A549 (cell line): ENCODE measurements at regions not wholly inside any gene's neighbourhood (a gene's known extent, or its start where the extent isn't known, plus 50 kb on each side); places are given as distances from the start of the nearest gene placed in this dataset.

ENCODE experiments used
- ATAC-seq, 2 experiments: fragments of 200-7000 bp in 1 of 2; fragments of >200 bp in 1 of 2; cut with Nextera tagmentation in 1 of 2; cut with Tn5 transposase in 1 of 2; 3 replicates each; pipeline versions ENCODE4 v1.8.0 to v1.9.1; 2018 to 2020; ENCODE audit warnings: mild to moderate bottlenecking in 1 of 2, moderate library complexity in 1 of 2
- CTCF ChIA-PET: fragments of 300-600 bp; sonication (Branson Sonifier 250); formaldehyde crosslinking; extraction: SDS; loops from one replicate; lab custom pipeline; 2021; ENCODE audit warnings: antibody characterized with exemption, inconsistent platforms; lab: Yijun Ruan, JAX
- POLR2A ChIA-PET: fragments of 350-600 bp; formaldehyde crosslinking; extraction: SDS; loops from one replicate; lab custom pipeline; 2021; ENCODE audit warnings: antibody characterized with exemption, inconsistent platforms; lab: Yijun Ruan, JAX
- DNase-seq, 2 experiments: peaks; one replicate each; pipeline versions ENCODE4 v3.0.0 to v3.0.0-alpha.2; 2011 to 2016; ENCODE audit warnings: low read depth in 1 of 2, low spot score in 1 of 2
- FAIRE-seq: peaks from 2 replicates; lab custom pipeline; 2011; peaks lifted over from hg19 to GRCh38; lab: Jason Lieb, UNC
- H3K27ac ChIP-seq, 2 experiments: fragments of >200 bp; sonication (Bioruptor Twin); formaldehyde crosslinking; 3 replicates each; pipeline ENCODE4 v1.5.1; 2016 to 2017
- H3K4me1 ChIP-seq: fragments of >200 bp; sonication (Bioruptor Twin); formaldehyde crosslinking; 3 replicates; pipeline ENCODE4 v1.6.1; 2016
- H3K4me2 ChIP-seq: fragments of >200 bp; sonication (Bioruptor Twin); formaldehyde crosslinking; 3 replicates; pipeline ENCODE4 v1.6.1; 2016
- H3K4me3 ChIP-seq: fragments of >200 bp; sonication (Bioruptor Twin); formaldehyde crosslinking; 3 replicates; pipeline ENCODE4 v1.5.1; 2016
- H3K9me3 ChIP-seq: fragments of >200 bp; sonication (Bioruptor Twin); formaldehyde crosslinking; 3 replicates; pipeline ENCODE4 v1.6.1; 2016
- BHLHE40 ChIP-seq: IDR thresholded peaks from 2 replicates; pipeline ENCODE4 v1.6.1; 2012; ENCODE audit warnings: low read depth, low read length, inconsistent platforms
- CBX8 ChIP-seq: fragments of 200-600 bp; sonication (generic); IDR thresholded peaks from 2 replicates; pipeline ENCODE4 v1.6.1; 2016
- CHD4 ChIP-seq: fragments of 200-600 bp; sonication (generic); IDR thresholded peaks from 2 replicates; pipeline ENCODE4 v1.6.1; 2016; ENCODE audit warnings: antibody characterized with exemption, mild to moderate bottlenecking, borderline replicate concordance
- E2F6 ChIP-seq: IDR thresholded peaks from 2 replicates; pipeline ENCODE4 v1.6.1; 2012; ENCODE audit warnings: low read depth, borderline replicate concordance
- EHF ChIP-seq: fragments of 250-450 bp; sonication (Bioruptor Pico); IDR thresholded peaks from 2 replicates; pipeline ENCODE4 v1.5.0; 2020; ENCODE audit warnings: mild to moderate bottlenecking
- ELK1 ChIP-seq: fragments of 150-350 bp; IDR thresholded peaks from 2 replicates; pipeline ENCODE4 v1.6.1; 2014; ENCODE audit warnings: low read depth, mild to moderate bottlenecking, low read length
- ESRRA ChIP-seq: fragments of 150-350 bp; IDR thresholded peaks from 2 replicates; pipeline ENCODE4 v1.6.1; 2014; ENCODE audit warnings: mild to moderate bottlenecking, low read length, borderline replicate concordance
- FOSB ChIP-seq: fragments of 250-450 bp; sonication (Bioruptor Pico); IDR thresholded peaks from 2 replicates; pipeline ENCODE4 v1.5.0; 2020; ENCODE audit warnings: mild to moderate bottlenecking, moderate library complexity
- FOSL2 ChIP-seq, 2 experiments: fragments of 450-650 bp in 1 of 2; fragments of >200 bp in 1 of 2; sonication (Bioruptor Twin) in 1 of 2; formaldehyde crosslinking; IDR thresholded peaks; 2 replicates each; pipeline versions ENCODE4 v1.5.0 to v1.6.1; 2016 to 2020; ENCODE audit warnings: mild to moderate bottlenecking in 1 of 2, moderate library complexity in 1 of 2
- HDAC2 ChIP-seq: fragments of 200-600 bp; sonication (generic); IDR thresholded peaks from 2 replicates; pipeline ENCODE4 v1.6.1; 2016
- HMGXB4 ChIP-seq: fragments of 250-450 bp; sonication (Bioruptor Pico); IDR thresholded peaks from 2 replicates; pipeline ENCODE4 v1.5.0; 2021; ENCODE audit warnings: mild to moderate bottlenecking, moderate library complexity, borderline replicate concordance
- HOXA7 ChIP-seq: fragments of 250-450 bp; sonication (Bioruptor Pico); IDR thresholded peaks from 2 replicates; pipeline ENCODE4 v1.5.0; 2020; ENCODE audit warnings: mild to moderate bottlenecking, moderate library complexity
- HOXB13 ChIP-seq: fragments of 250-450 bp; sonication (Bioruptor Pico); IDR thresholded peaks from 2 replicates; pipeline ENCODE4 v1.5.0; 2020; ENCODE audit warnings: low read depth, mild to moderate bottlenecking, moderate library complexity
- HOXB5 ChIP-seq: fragments of 250-450 bp; sonication (Bioruptor Pico); IDR thresholded peaks from 2 replicates; pipeline ENCODE4 v1.5.0; 2020; ENCODE audit warnings: mild to moderate bottlenecking, moderate library complexity
- JUNB ChIP-seq: fragments of >200 bp; sonication (Bioruptor Twin); formaldehyde crosslinking; IDR thresholded peaks from 2 replicates; pipeline ENCODE4 v1.6.1; 2016
- KDM1A ChIP-seq: fragments of 200-600 bp; sonication (generic); IDR thresholded peaks from 2 replicates; pipeline ENCODE4 v1.6.1; 2016; ENCODE audit warnings: low read depth, mild to moderate bottlenecking
- MAX ChIP-seq: IDR thresholded peaks from 2 replicates; pipeline ENCODE4 v1.6.1; 2012
- MYC ChIP-seq: IDR thresholded peaks from 2 replicates; pipeline ENCODE4 v1.6.1; 2012; ENCODE audit warnings: mild to moderate bottlenecking, inconsistent platforms, low read length, improper control_type of control experiment, borderline replicate concordance
- NFE2L2 ChIP-seq: fragments of 150-350 bp; conservative IDR thresholded peaks from 2 replicates; pipeline ENCODE4 v1.6.1; 2014; ENCODE audit warnings: low read length
- NPAS2 ChIP-seq: fragments of 250-450 bp; sonication (Bioruptor Pico); IDR thresholded peaks from 2 replicates; pipeline ENCODE4 v1.8.0; 2022; ENCODE audit warnings: mild to moderate bottlenecking, moderate library complexity, borderline replicate concordance
- NR3C1 ChIP-seq: fragments of >200 bp; sonication (Bioruptor Twin); formaldehyde crosslinking; IDR thresholded peaks from 3 replicates; pipeline ENCODE4 v1.6.1; 2017
- PHF8 ChIP-seq: fragments of 200-600 bp; sonication (generic); IDR thresholded peaks from 2 replicates; pipeline ENCODE4 v1.6.1; 2016; ENCODE audit warnings: low read depth, mild to moderate bottlenecking, antibody characterized with exemption, moderate library complexity, borderline replicate concordance
- POLR2AphosphoS2 ChIP-seq: conservative IDR thresholded peaks from 2 replicates; pipeline ENCODE4 v1.6.1; 2012; ENCODE audit warnings: low read length, improper control_type of control experiment, inconsistent platforms
- RAD21 ChIP-seq, 2 experiments: fragments of >200 bp in 1 of 2; sonication (Bioruptor Twin) in 1 of 2; formaldehyde crosslinking in 1 of 2; IDR thresholded peaks in 1 of 2; conservative IDR thresholded peaks in 1 of 2; 2 replicates in 1 of 2; 3 replicates in 1 of 2; pipeline ENCODE4 v1.6.1; 2012 to 2018; ENCODE audit warnings: inconsistent platforms in 1 of 2
- RCOR1 ChIP-seq: fragments of 150-350 bp; IDR thresholded peaks from 2 replicates; pipeline ENCODE4 v1.6.1; 2014; ENCODE audit warnings: antibody characterized with exemption, low read length, low read depth
- SREBF2 ChIP-seq: fragments of 450-650 bp; IDR thresholded peaks from 2 replicates; pipeline ENCODE4 v1.6.1; 2014; ENCODE audit warnings: mild to moderate bottlenecking, moderate library complexity
- TP53 ChIP-seq: fragments of 250-450 bp; sonication (Bioruptor Pico); IDR thresholded peaks from 2 replicates; pipeline ENCODE4 v1.5.0; 2021; ENCODE audit warnings: mild to moderate bottlenecking, moderate library complexity
- USF2 ChIP-seq: fragments of 450-650 bp; IDR thresholded peaks from 2 replicates; pipeline ENCODE4 v1.6.1; 2014; ENCODE audit warnings: antibody characterized with exemption
- ZC3H11A ChIP-seq: fragments of 450-650 bp; IDR thresholded peaks from 2 replicates; pipeline ENCODE4 v1.6.1; 2014; ENCODE audit warnings: antibody characterized with exemption, mild to moderate bottlenecking
- ZNF302 ChIP-seq: fragments of 250-450 bp; sonication (Bioruptor Pico); IDR thresholded peaks from 2 replicates; pipeline ENCODE4 v1.9.0; 2021; ENCODE audit warnings: inconsistent platforms, mild to moderate bottlenecking, moderate library complexity
- ZSCAN20 ChIP-seq: fragments of 250-450 bp; sonication (Bioruptor Pico); IDR thresholded peaks from 2 replicates; pipeline ENCODE4 v1.8.0; 2022; ENCODE audit warnings: mild to moderate bottlenecking, moderate library complexity
- WGBS: methylation state at CpG from one replicate; pipeline ENCODE4 v1.1.6; 2017; ENCODE audit errors: missing lambda C conversion rate; 5-methylcytosine and 5-hydroxymethylcytosine counted together

- Histone ChIP-seq H3K9me3 (no peaks in the 10 kb centered on the region), H3K4me3 (no peak overlapping the region), H3K27ac (no peak overlapping the region), H3K4me2 (no peak overlapping the region), H3K4me1 (no peaks in the 10 kb centered on the region)
- FAIRE-seq (no peak), ATAC-seq (no peak), DNase-seq (no peak)
- TF ChIP-seq ELK1 (no peak), MYC (no peak), ZC3H11A (no peak), JUNB (no peak), USF2 (no peak), SREBF2 (no peak), NR3C1 (no peak), BHLHE40 (no peak), ZNF302 (CRISPR knock-in tag) (no peak), EHF (CRISPR knock-in tag) (no peak), TP53 (CRISPR knock-in tag) (no peak), KDM1A (no peak), FOSB (no peak), FOSL2 (IDR thresholded peaks at IDR 0.05) (no peak), FOSL2 (CRISPR knock-in tag; IDR thresholded peaks at IDR 0.05) (no peak), MAX (no peak), RCOR1 (no peak), ESRRA (no peak), NPAS2 (CRISPR knock-in tag) (no peak)
- CTCF ChIA-PET: no interaction called here
- WGBS: 35% methylated on average over 1 of the region's 1 CpG
- POLR2A ChIA-PET: no interaction called here
Observed at GRCh38 chr13:79853251-79853650, 372.3 kb downstream of the NDFIP2 start.

GRCh38 chr13:79851318-79851717, 370.4 kb downstream of the NDFIP2 start:
- CTCF ChIA-PET: no interaction called here
- H3K4me1 ChIP-seq: no peaks in the 10 kb centered on the region
- H3K27ac ChIP-seq: no peak overlapping the region
- H3K4me3 ChIP-seq: no peak overlapping the region
- no peak for ATAC-seq
- H3K9me3 ChIP-seq: no peaks in the 10 kb centered on the region
- TF ChIP-seq FOSL2 (IDR thresholded peaks at IDR 0.05) (no peak), FOSL2 (CRISPR knock-in tag; IDR thresholded peaks at IDR 0.05) (no peak), BHLHE40 (no peak), HDAC2 (no peak), POLR2AphosphoS2 (no peak), MAX (no peak), NPAS2 (CRISPR knock-in tag) (no peak), RAD21 (conservative IDR thresholded peaks at IDR 0.05 in 1 of 2, IDR thresholded peaks at IDR 0.05 in 1 of 2) (no peak)
- FAIRE-seq: no peak
- no peak overlapping the region for H3K4me2 ChIP-seq
- DNase-seq: no peak
- POLR2A ChIA-PET: interaction anchor here (1.2 kb wide), 1 partner anchor 490 kb away, joined by 3 read pairs; the partner anchor contains the start of gene SPRY2

- DNase-seq: no peak
- FAIRE-seq: no peak
- Histone ChIP-seq H3K4me2 (no peak overlapping the region), H3K4me3 (no peak overlapping the region), H3K9me3 (no peaks in the 10 kb centered on the region), H3K27ac (no peak overlapping the region), H3K4me1 (no peaks in the 10 kb centered on the region)
- ChIA-PET POLR2A (no interaction called here), CTCF (no interaction called here)
- no peak for ATAC-seq
- WGBS: 80% methylated on average over 5 of the region's 5 CpGs
- TF ChIP-seq HOXB5 (CRISPR knock-in tag) (no peak), NFE2L2 (no peak), NPAS2 (CRISPR knock-in tag) (no peak), HMGXB4 (no peak), HOXA7 (no peak), ZSCAN20 (CRISPR knock-in tag) (no peak), E2F6 (no peak), CHD4 (no peak), CBX8 (no peak), HOXB13 (no peak), PHF8 (no peak), RCOR1 (no peak)
Observed at GRCh38 chr13:79847882-79848592, 367.1 kb downstream of the NDFIP2 start.
